ENCODE measurements at regions not wholly inside any gene's neighbourhood (a gene's known extent, or its start where the extent isn't known, plus 50 kb on each side); places are given as distances from the start of the nearest gene placed in this dataset.

DNA sequence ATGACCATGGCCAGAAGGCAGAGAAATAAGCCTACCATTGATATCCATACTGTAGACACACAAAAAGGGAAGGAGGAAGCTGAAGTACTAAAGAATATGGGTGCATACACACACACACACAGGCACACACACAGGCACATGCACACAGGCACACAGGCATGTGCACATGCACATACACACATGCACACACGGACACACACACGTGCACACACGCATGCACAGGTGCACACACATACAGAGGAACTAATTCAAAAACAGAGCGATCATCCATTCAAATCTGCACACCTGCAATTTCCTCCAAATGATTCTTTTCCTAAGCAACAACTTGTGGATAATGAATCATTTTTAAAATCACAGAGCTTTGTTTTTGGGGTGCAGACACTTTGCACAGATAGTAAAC lies 166.7 kb upstream of the ADARB2 start:
- Histone ChIP-seq H3K27me3 (ENCODE audit: insufficient read depth) (no peaks in the 10 kb centered on the region), H3K36me3 (ENCODE audit: insufficient read depth) (no peaks in the 10 kb centered on the region), H3K4me3 (no peak overlapping the region), H3F3A (replicated peaks; ENCODE audit: low read depth) (no peaks in the 10 kb centered on the region), H3K27ac (ENCODE audit: low read depth) (no peak overlapping the region), H2AFZ (no peak overlapping the region), H3K4me2 (no peak overlapping the region), H3K4me1 (ENCODE audit: insufficient read depth) (no peaks in the 10 kb centered on the region), H3K9me2 (ENCODE audit: insufficient read depth) (no peaks in the 10 kb centered on the region), H3K79me2 (replicated peaks; ENCODE audit: insufficient read depth) (no peaks in the 10 kb centered on the region), H4K20me1 (replicated peaks; ENCODE audit: insufficient read depth) (no peaks in the 10 kb centered on the region)
- Mint-ChIP-seq H3K36me3 (ENCODE audit: low read depth) (peaks cover 12% of the 10 kb centered on the region; the same call in 2 of the 3 replicates), H3K9me3 (peaks cover 23% of the 10 kb centered on the region), H3K4me1 (no peaks in the 10 kb centered on the region), H3K27me3 (ENCODE audit: insufficient read depth, low read depth, poor library complexity) (no peaks in the 10 kb centered on the region), H3K27ac (no peak overlapping the region), H3K4me3 (no peak overlapping the region)
- DNase-seq (ENCODE audit: low spot score) (no peak), ATAC-seq (no peak)
- no peak for TF ChIP-seq EZH2phosphoT487 (IDR thresholded peaks at IDR 0.05; ENCODE audit: unreplicated experiment)
- TF ChIP-seq CREB1 (CRISPR knock-in tag; IDR thresholded peaks at IDR 0.05; ENCODE audit: low read depth), result no peak
- TF ChIP-seq ZNF331 (CRISPR knock-in tag; IDR thresholded peaks at IDR 0.05; ENCODE audit: low read depth), result no peak
- TF ChIP-seq JUNB (IDR thresholded peaks at IDR 0.05; ENCODE audit: unreplicated experiment), result no peak
- TF ChIP-seq NANOG (IDR thresholded peaks at IDR 0.05; ENCODE audit: borderline replicate concordance), result no peak
- TF ChIP-seq STAT1 (IDR thresholded peaks at IDR 0.05; ENCODE audit: unreplicated experiment), result no peak
- no peak for TF ChIP-seq EZH2 (IDR thresholded peaks at IDR 0.05; ENCODE audit: low read depth, unreplicated experiment)
- TF ChIP-seq, protein P1, sequence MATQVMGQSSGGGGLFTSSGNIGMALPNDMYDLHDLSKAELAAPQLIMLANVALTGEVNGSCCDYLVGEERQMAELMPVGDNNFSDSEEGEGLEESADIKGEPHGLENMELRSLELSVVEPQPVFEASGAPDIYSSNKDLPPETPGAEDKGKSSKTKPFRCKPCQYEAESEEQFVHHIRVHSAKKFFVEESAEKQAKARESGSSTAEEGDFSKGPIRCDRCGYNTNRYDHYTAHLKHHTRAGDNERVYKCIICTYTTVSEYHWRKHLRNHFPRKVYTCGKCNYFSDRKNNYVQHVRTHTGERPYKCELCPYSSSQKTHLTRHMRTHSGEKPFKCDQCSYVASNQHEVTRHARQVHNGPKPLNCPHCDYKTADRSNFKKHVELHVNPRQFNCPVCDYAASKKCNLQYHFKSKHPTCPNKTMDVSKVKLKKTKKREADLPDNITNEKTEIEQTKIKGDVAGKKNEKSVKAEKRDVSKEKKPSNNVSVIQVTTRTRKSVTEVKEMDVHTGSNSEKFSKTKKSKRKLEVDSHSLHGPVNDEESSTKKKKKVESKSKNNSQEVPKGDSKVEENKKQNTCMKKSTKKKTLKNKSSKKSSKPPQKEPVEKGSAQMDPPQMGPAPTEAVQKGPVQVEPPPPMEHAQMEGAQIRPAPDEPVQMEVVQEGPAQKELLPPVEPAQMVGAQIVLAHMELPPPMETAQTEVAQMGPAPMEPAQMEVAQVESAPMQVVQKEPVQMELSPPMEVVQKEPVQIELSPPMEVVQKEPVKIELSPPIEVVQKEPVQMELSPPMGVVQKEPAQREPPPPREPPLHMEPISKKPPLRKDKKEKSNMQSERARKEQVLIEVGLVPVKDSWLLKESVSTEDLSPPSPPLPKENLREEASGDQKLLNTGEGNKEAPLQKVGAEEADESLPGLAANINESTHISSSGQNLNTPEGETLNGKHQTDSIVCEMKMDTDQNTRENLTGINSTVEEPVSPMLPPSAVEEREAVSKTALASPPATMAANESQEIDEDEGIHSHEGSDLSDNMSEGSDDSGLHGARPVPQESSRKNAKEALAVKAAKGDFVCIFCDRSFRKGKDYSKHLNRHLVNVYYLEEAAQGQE (IDR thresholded peaks at IDR 0.05; ENCODE audit: unreplicated experiment), result no peak
- no peak for TF ChIP-seq POLR2AphosphoS5 (IDR thresholded peaks at IDR 0.05; ENCODE audit: low read depth)
- TF ChIP-seq, protein P2, sequence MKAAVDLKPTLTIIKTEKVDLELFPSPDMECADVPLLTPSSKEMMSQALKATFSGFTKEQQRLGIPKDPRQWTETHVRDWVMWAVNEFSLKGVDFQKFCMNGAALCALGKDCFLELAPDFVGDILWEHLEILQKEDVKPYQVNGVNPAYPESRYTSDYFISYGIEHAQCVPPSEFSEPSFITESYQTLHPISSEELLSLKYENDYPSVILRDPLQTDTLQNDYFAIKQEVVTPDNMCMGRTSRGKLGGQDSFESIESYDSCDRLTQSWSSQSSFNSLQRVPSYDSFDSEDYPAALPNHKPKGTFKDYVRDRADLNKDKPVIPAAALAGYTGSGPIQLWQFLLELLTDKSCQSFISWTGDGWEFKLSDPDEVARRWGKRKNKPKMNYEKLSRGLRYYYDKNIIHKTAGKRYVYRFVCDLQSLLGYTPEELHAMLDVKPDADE (IDR thresholded peaks at IDR 0.05), result no peak
- TF ChIP-seq CTCF (conservative IDR thresholded peaks at IDR 0.05; ENCODE audit: low read depth in 2 of 2), result no peak
- TF ChIP-seq, protein P3, sequence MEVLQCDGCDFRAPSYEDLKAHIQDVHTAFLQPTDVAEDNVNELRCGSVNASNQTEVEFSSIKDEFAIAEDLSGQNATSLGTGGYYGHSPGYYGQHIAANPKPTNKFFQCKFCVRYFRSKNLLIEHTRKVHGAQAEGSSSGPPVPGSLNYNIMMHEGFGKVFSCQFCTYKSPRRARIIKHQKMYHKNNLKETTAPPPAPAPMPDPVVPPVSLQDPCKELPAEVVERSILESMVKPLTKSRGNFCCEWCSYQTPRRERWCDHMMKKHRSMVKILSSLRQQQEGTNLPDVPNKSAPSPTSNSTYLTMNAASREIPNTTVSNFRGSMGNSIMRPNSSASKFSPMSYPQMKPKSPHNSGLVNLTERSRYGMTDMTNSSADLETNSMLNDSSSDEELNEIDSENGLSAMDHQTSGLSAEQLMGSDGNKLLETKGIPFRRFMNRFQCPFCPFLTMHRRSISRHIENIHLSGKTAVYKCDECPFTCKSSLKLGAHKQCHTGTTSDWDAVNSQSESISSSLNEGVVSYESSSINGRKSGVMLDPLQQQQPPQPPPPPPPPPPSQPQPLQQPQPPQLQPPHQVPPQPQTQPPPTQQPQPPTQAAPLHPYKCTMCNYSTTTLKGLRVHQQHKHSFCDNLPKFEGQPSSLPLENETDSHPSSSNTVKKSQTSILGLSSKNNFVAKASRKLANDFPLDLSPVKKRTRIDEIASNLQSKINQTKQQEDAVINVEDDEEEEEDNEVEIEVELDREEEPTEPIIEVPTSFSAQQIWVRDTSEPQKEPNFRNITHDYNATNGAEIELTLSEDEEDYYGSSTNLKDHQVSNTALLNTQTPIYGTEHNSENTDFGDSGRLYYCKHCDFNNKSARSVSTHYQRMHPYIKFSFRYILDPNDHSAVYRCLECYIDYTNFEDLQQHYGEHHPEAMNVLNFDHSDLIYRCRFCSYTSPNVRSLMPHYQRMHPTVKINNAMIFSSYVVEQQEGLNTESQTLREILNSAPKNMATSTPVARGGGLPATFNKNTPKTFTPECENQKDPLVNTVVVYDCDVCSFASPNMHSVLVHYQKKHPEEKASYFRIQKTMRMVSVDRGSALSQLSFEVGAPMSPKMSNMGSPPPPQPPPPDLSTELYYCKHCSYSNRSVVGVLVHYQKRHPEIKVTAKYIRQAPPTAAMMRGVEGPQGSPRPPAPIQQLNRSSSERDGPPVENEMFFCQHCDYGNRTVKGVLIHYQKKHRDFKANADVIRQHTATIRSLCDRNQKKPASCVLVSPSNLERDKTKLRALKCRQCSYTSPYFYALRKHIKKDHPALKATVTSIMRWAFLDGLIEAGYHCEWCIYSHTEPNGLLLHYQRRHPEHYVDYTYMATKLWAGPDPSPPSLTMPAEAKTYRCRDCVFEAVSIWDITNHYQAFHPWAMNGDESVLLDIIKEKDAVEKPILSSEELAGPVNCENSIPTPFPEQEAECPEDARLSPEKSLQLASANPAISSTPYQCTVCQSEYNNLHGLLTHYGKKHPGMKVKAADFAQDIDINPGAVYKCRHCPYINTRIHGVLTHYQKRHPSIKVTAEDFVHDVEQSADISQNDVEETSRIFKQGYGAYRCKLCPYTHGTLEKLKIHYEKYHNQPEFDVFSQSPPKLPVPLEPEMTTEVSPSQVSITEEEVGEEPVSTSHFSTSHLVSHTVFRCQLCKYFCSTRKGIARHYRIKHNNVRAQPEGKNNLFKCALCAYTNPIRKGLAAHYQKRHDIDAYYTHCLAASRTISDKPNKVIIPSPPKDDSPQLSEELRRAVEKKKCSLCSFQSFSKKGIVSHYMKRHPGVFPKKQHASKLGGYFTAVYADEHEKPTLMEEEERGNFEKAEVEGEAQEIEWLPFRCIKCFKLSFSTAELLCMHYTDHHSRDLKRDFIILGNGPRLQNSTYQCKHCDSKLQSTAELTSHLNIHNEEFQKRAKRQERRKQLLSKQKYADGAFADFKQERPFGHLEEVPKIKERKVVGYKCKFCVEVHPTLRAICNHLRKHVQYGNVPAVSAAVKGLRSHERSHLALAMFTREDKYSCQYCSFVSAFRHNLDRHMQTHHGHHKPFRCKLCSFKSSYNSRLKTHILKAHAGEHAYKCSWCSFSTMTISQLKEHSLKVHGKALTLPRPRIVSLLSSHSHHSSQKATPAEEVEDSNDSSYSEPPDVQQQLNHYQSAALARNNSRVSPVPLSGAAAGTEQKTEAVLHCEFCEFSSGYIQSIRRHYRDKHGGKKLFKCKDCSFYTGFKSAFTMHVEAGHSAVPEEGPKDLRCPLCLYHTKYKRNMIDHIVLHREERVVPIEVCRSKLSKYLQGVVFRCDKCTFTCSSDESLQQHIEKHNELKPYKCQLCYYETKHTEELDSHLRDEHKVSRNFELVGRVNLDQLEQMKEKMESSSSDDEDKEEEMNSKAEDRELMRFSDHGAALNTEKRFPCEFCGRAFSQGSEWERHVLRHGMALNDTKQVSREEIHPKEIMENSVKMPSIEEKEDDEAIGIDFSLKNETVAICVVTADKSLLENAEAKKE (CRISPR knock-in tag; IDR thresholded peaks at IDR 0.05), result no peak
- TF ChIP-seq ZNF114 (CRISPR knock-in tag; IDR thresholded peaks at IDR 0.05), result no peak
